Kidney capillary endothelial cell (primary cell): ENCODE measurements at regions not wholly inside any gene's neighbourhood (a gene's known extent, or its start where the extent isn't known, plus 50 kb on each side); places are given as distances from the start of the nearest gene placed in this dataset.
"Not testable (repeated sequence)": the region's sequence is repeated elsewhere in the genome, so short reads cannot be mapped to it uniquely, and the experiment has no call there.

Experiments used
- DNase-seq: peaks from one replicate; pipeline ENCODE4 v3.0.0-alpha.2; 2018; ENCODE audit warnings: low spot score

GRCh38 chr2:107569496-107569895 is 257.2 kb upstream of the RGPD4 start:
- DNase-seq: no peak

- no peak for DNase-seq
These were observed 255.8 kb upstream of the RGPD4 start for GRCh38 chr2:107570876-107571275.

DNA sequence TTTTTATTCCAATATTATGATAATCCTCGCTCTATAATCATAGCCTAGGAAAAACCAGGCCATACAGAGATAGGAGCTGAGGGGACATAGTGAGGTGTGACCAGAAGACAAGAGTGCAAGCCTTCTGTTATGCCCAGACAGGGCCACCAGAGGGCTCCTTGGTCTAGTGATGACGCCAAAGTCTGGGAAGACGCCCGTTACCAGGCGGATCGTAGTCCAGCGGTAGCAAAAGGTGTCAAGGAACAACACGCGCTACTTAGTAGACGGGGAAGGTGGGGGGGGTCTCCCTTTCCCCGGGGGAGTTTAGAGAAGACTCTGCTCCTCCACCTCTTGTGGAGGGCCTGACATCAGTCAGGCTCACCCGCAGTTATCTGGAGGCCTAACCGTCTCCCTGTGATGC is 253.8 kb upstream of the RGPD4 start:
- not testable (repeated sequence) for DNase-seq

- DNase-seq: no peak
These were observed 249.7 kb upstream of the RGPD4 start for GRCh38 chr2:107576991-107577390.

GRCh38 chr2:107582487-107582886 is 244.2 kb upstream of the RGPD4 start:
- DNase-seq: no peak

- DNase-seq: no peak
These were observed 242.1 kb upstream of the RGPD4 start for GRCh38 chr2:107584577-107584976.

- DNase-seq: no peak
These were observed 240.8 kb upstream of the RGPD4 start for GRCh38 chr2:107585851-107586250.

GRCh38 chr2:107588181-107588580 is 238.5 kb upstream of the RGPD4 start:
- no peak for DNase-seq

DNA sequence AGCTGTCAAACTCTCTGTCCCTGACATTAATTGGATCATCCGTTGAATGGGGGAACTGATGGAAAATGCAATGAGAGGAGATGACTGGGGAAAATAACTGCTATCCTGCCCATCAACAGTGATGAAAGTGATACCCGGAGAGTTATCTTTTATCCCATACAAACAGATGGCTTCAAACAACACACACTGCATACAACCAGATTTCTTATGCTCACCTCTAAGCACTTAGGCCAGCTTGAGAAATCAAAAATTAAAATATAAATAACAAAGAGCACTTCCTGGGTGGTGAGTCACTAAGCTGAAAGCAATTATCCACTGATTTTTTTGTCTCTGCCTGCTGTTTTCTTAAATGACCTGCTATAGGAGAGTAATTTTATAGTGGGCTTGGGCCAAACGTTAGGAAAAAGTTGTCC is 237.6 kb upstream of the RGPD4 start:
- no peak for DNase-seq

DNA sequence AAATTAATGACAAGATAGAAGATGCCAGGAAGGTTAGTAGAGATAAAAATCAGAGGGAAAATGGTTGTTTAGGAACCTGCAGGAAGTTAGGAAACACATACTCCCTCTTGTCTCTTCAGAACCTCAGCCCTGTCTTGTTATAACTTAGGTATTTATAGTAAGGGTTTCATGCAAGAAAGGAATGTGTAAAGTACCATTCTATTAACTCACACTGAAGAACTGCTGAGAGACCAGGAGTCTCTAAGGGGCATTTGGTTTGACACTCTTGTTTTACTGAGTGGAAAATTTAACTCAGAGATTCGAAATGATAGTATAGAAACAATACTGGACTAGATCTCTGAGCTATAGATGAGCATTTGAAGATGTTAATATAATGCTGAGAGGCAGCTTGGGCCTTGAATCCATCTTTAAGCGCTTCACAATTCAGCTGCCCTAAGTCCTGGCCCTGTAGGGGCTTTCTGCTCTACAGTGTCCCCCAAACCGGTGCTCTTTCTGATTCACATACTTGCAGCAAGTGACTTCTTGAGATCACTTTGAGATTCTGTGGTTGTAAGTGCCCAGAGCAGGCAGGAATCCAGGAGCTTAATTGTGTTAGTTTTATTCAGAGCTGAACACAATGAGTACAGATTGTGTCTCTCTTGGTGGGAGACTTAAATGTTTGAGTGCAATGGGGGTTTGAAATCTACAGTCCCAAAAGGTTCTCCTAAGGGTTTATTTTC is 235.0 kb upstream of the RGPD4 start:
- no peak for DNase-seq

- DNase-seq: no peak
These were observed 234.4 kb upstream of the RGPD4 start for GRCh38 chr2:107592280-107592624.

DNA sequence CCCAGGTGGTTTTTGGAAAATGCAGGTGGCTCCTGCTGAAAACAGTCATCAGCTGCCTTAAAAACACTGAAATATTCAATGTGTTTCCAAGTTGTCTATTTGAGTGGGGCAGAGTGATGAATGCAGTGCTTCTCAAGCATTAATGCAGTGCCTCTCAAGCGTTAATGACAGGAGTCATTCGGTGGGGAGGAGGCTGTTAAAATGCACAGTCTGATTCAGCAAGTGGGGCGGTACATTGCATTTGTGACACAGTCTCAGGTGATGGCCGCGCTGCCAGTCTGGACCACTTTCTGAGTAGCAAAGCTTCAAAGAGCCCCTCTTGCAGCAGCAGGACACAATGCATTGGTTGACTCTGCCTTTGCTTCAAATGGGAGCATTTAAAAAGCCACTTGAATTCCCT is 231.4 kb upstream of the RGPD4 start:
- DNase-seq: no peak

GRCh38 chr2:107595749-107596148 is 230.9 kb upstream of the RGPD4 start:
- no peak for DNase-seq

GRCh38 chr2:107597507-107597906 is 229.2 kb upstream of the RGPD4 start:
- DNase-seq: no peak

- no peak for DNase-seq
These were observed 223.9 kb upstream of the RGPD4 start for GRCh38 chr2:107602801-107603200.

DNA sequence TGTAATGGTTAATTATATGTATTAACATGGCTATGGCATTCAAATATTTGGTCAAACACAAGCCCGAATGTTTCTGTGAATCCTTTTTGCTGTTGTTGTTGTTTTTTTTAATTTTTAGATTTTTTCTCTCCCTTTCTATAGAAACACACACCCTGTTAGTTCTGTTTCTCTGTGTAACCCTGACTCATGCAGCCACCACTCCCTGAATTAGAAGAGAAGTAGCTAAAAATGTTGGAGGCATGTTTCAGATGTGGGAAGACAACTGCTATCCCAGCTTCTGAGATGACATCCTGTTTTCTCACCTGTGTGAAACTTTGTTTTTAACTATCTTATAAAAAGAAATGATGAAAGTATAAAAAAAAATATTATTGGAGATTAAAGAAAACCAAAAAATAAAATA is 219.6 kb upstream of the RGPD4 start:
- DNase-seq: no peak

DNA sequence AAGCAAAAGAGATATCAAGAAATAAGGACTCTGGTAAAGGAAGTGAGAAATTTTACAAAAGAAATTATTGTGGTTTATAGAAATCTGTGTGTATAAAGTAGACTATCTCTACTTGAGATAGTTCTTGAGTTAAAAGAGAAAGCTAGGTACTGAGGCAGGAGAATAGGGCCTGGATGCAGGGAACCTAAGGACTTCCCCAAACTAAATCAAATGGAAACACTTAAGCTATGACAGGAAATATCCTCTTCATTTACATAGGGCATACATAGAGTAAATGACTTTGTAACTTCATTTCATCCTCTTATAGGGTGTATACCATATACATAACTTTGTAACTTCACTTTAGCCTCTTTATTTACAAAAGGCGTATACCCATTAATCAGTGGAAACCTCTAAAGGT is 219.2 kb upstream of the RGPD4 start:
- DNase-seq: no peak

DNA sequence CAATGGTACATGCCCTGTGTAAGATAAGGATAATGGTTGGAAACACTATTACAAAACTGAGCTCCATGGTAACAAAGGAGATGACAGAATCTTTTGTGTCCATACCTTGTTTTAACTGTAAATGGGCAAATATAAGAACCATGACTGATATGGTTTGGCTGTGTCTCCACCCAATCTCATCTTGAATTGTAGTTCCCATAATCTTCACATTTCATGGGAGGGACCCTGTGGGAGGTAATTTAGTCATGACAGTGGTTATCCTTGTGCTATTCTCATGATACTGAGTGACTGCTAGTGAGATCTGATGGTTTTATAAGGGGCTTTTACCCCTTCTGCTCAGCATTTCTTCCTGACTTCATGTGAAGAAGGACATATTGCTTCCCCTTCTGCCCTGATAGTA is 211.7 kb upstream of the RGPD4 start:
- DNase-seq: no peak

- no peak for DNase-seq
These were observed 207.9 kb upstream of the RGPD4 start for GRCh38 chr2:107618769-107619168.

- DNase-seq: no peak
These were observed 205.2 kb upstream of the RGPD4 start for GRCh38 chr2:107621186-107622165.

- no peak for DNase-seq
These were observed 203.9 kb upstream of the RGPD4 start for GRCh38 chr2:107622741-107623310.

DNA sequence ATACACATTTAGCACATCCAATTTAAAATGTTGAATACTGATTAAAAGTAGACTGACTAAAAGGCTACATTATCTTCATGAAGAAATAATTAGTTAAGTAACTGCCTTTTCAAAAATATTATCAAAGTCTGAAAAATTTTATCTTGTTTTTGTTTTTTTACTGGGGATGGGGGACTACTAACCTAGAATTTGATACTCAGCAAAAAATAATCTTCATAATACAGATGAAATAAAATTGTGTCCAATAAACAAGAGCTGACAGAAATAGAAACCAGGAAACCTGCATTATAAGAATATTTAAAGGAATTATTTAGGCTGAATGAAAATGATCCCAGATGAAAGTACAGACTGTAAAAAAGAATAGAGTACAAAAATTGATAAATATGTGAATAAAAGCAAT is 200.7 kb upstream of the RGPD4 start:
- no peak for DNase-seq

GRCh38 chr2:107627164-107627563 is 199.5 kb upstream of the RGPD4 start:
- DNase-seq: no peak
